ENCODE measurements at regions not wholly inside any gene's neighbourhood (a gene's known extent, or its start where the extent isn't known, plus 50 kb on each side); places are given as distances from the start of the nearest gene placed in this dataset.
"Not testable (repeated sequence)": the region's sequence is repeated elsewhere in the genome, so short reads cannot be mapped to it uniquely, and the experiment has no call there.

DNA sequence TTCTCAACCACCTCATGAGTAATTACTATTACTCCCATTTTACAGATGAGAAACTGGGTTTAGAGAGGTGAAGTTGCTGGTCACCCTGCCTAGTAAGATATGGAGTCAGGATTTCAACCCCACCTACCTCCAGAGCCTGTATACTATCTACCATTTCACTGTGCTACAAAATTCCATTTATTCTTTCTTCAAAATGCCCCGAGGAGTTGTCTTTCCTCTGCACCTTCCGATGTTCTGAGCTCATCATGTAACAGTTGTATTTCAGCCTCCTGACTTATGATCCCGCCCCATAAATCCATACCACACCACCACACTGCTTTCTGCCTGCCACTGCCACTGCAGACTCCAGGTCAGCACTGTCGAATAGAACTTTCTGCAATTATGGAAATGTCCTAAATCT is 71.3 kb upstream of the SLC25A36 start:
- DNase-seq (ENCODE audit: low read depth), result no peak

DNA sequence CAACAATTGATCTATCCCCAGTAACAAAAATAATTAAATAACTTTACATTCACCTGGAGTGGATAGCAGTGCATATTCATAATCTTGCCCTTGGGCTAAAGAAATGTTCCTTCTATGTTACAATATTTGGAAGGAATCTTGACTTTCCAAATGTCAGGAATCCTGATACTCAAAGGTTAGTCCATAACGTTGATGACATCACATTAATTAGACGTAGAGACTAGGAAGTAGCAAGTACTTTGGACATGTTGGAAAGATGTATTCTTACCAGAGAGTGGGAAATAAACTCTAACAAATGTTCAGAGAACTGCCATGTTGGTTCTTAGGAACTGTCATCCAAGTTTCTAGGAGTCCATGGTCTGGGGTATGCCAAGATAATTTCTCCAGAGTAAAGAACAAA is 70.6 kb upstream of the SLC25A36 start:
- no peak for DNase-seq (ENCODE audit: low read depth)

DNA sequence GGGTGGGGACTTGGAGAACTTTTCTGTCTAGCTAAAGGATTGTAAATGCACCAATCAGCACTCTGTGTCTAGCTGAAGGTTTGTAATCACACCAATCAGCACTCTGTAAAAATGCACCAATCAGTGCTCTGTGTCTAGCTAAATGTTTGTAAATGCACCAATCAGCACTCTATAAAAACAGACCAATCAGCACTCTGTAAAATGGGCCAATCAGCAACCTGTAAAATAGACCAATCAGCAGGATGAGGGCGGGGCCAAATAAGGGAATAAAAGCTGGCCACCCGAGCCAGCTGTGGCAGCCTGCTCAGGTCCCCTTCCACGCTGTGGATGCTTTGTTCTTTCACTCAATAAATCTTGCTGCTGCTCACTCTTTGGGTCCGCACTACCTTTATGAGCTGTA is 69.5 kb upstream of the SLC25A36 start:
- DNase-seq (ENCODE audit: low read depth), result not testable (repeated sequence)

DNA sequence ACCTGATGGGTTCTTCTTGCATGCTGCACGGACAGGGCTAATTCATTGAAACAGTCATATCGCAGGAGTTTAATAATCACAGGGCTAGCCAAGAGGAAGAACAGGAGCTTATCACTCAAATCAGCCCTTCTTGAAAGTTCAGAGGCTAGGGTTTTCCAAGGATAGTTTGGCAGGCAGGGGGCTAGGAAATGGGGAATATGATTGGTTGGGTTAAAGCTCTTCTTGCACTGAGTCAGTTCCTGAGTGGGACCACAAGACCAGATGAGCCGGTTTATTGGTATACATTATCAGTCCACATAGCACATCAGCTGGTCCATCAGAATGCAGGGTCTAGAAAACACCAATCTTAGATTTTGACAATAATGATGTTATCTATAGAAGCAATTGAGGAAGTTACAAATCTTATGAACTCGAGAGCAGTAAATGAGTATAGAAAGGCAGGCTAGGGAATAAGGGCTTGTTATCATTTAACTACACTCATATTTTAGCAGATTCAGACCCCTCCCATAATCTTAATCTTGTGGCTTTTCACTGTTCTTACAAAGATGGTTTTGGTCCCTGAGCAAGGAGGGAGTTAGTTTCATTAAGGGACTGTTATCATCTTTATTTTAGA is 58.1 kb upstream of the SLC25A36 start:
- DNase-seq (ENCODE audit: low read depth), result no peak

DNA sequence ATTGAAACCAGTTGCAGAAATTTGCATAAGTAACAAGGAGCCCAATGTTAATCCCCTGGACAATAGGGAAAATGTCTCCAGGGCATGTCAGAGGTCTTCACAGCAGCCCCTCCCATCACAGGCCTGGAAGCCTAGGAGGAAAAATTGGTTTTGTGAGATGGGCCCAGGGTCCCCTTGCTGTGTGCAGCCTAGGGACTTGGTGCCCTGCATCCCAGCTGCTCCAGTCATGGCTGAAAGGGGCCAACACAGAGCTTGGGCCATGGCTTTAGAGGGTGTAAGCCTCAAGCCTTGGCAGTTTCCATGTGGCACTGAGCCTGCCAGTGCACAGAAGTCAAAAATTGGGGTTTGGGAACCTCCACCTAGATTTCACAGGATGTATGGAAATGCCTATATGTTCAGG is 55.9 kb upstream of the SLC25A36 start:
- not testable (repeated sequence) for DNase-seq (ENCODE audit: low read depth)
